ENCODE measurements at regions not wholly inside any gene's neighbourhood (a gene's known extent, or its start where the extent isn't known, plus 50 kb on each side); places are given as distances from the start of the nearest gene placed in this dataset.
"Not testable (repeated sequence)": the region's sequence is repeated elsewhere in the genome, so short reads cannot be mapped to it uniquely, and the experiment has no call there.

GRCh38 chr5:93213111-93213794, 367.8 kb downstream of the NR2F1-AS1 start:
- not testable (repeated sequence) for DNase-seq

DNA sequence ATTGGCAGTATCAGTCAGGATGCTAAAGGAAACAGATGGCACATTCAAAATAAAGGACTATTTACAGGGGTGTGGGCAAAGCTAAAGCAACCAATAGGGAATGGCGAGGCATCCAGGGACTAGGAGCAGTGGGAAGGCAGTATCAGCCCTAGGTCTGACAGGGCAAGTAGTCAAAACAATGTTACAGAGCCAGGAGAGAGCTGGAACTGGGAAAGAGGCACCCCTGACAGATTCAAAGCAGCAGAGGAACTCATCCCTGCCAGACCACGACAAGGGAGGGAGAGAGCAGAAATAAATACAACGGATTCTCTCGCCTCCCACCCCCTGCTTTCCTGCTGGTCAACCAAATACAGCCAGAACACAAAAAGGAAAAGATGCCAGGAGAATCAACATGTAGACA, 371.5 kb downstream of the NR2F1-AS1 start:
- DNase-seq, result no peak

- DNase-seq, result no peak
Measured at GRCh38 chr5:93208141-93208751, 372.8 kb downstream of the NR2F1-AS1 start.

DNA sequence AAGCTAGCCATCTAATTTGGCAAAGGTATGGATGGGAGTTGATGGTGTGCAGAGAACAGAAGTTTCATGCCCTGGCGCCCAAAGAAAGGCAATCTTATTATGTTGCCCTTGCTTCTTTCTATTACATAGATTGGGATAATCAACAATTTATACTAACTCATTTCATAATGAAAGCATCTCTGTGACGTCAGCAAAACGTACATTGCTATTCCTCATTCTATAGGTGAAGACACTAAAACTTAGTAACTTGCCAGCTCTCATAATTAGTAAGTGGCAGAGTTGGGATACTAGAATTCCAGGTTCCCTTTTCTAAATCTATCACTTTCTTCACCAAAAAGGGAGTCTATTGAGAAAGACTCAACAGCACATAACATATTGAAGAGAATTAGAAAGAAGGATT, 374.8 kb downstream of the NR2F1-AS1 start:
- DNase-seq, result no peak

- DNase-seq, result no peak
Measured at GRCh38 chr5:93201061-93201460, 380.0 kb downstream of the NR2F1-AS1 start.

DNA sequence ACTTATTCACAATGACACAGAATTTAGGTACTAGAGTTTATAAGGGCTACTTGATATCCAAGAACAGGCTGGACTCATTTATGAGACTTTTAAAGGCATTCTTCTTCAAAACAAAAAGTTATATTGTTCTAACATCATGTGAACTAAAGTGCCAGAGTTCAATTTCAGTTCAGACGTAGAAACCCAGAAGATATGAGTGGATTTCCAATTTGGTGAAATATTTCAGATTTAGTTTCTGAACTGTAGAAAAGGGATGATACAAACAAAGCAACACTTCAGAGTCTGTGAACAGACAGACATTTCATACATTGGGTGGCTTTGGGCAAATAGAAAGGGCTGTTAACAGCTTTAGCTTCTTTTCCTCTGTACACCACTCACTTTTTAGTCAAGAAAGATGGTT, 384.0 kb downstream of the NR2F1-AS1 start:
- no peak for DNase-seq

DNA sequence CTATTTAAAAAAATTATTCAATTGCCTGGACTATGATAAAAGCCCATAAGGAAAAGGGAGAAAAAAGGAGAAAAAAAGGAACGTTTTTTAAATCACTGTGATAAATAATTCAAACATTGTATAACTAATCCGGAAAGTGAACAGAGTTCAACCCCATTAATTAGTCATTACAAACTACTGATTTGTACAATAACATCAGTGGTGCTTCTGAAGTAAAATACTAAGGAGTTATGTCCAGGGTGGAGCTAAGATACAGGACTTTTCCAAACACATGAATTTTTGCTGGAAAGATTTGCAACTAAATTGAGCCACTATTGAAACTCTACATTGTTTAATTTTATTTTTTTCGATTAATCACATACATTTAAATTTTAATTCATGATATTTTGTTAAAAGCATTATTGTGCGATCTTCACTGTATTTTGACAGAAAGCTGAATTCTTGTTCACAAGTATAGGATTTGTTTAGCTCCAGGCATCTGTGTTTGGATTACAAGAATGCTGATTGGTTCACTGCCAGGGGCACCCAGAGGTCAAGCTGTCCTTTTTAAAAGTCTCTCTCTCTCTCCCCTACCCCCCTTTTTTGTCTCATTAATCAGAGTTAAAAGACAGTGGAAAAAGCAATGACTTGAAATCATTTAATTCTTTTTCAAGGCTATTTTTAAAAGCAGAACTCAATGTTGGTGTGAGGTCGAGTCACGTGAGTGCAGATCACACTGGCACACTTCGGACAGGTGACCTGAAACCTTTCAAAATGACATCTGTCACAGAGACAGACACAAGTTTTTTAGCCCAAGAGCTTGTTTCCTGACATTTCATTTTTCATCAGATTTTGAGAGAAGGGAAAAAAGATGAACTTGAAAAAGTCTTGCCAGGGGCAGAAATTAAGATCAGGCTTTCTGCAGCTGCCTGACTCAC, 387.3 kb downstream of the NR2F1-AS1 start:
- no peak for DNase-seq

- DNase-seq, result no peak
Measured at GRCh38 chr5:93192683-93193082, 388.3 kb downstream of the NR2F1-AS1 start.

GRCh38 chr5:93192087-93192486, 388.9 kb downstream of the NR2F1-AS1 start:
- DNase-seq, result no peak

GRCh38 chr5:93191035-93191817, 389.8 kb downstream of the NR2F1-AS1 start:
- no peak for DNase-seq

GRCh38 chr5:93189707-93190120, 391.3 kb downstream of the NR2F1-AS1 start:
- no peak for DNase-seq

- DNase-seq, result no peak
Measured at GRCh38 chr5:93188876-93189485, 392.0 kb downstream of the NR2F1-AS1 start.

DNA sequence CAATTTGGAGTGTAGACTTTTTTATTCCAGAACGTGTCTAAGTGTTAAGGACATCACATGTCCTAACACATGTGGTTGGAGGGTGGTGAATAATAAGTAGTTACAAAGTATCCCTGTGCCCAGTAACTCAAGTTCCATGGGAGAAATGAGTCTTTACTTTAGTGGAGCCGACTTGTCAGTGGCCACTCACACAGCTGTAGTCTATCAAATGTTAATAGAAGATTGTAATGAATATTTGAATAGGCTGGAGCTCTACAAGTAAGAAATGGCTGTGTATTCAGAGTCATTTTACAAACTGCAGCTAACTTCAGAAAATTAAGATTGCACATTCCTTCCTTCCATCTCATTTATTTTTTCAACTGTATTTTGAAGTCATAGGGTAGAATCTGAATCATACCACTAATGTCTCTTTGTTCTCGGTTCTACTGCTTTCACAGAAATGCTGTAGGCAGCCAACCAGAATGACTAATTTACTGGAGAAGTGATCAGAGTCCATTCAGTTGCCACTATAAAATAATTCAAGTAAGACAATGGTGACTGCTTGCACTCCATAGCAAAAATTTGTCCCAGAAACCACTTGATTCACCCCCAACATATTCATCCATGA, 394.8 kb downstream of the NR2F1-AS1 start:
- DNase-seq, result no peak

- DNase-seq, result no peak
Measured at GRCh38 chr5:93184041-93184440, 397.0 kb downstream of the NR2F1-AS1 start.

- no peak for DNase-seq
Measured at GRCh38 chr5:93179466-93179865, 401.6 kb downstream of the NR2F1-AS1 start.

GRCh38 chr5:93174930-93175329, 406.1 kb downstream of the NR2F1-AS1 start:
- DNase-seq, result no peak

- no peak for DNase-seq
Measured at GRCh38 chr5:93165559-93165958, 415.5 kb downstream of the NR2F1-AS1 start.

GRCh38 chr5:93164690-93165089, 416.3 kb downstream of the NR2F1-AS1 start:
- no peak for DNase-seq

DNA sequence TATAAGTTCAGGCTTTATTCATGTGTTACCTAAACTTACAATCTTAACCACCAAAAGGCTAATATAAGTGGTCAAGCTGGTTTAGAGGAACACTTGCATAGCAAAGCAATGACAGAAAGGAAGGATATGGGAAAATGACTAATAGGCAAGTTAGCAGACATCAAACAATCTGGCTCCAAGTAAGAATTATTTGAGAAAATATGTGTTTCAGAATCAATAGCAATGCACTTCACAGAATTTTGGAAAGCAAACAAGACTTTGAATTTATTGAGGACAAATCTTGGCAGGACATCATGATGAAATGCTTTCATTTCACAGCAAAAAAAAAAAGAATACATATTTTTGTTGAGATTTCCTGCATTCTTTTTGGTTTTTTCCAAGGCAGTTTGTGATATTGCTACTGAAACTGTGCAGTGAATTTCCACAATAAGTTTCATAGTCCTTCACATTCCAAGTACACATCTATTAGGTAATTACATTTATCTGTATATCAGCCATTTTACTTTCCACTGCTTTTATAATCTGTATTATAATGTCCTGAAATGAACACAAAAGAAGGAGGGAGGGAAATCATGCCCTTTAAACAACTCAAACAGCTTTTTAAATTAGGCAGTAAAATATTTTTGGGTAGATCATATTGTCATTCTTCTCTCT, 417.9 kb downstream of the NR2F1-AS1 start:
- DNase-seq, result no peak

DNA sequence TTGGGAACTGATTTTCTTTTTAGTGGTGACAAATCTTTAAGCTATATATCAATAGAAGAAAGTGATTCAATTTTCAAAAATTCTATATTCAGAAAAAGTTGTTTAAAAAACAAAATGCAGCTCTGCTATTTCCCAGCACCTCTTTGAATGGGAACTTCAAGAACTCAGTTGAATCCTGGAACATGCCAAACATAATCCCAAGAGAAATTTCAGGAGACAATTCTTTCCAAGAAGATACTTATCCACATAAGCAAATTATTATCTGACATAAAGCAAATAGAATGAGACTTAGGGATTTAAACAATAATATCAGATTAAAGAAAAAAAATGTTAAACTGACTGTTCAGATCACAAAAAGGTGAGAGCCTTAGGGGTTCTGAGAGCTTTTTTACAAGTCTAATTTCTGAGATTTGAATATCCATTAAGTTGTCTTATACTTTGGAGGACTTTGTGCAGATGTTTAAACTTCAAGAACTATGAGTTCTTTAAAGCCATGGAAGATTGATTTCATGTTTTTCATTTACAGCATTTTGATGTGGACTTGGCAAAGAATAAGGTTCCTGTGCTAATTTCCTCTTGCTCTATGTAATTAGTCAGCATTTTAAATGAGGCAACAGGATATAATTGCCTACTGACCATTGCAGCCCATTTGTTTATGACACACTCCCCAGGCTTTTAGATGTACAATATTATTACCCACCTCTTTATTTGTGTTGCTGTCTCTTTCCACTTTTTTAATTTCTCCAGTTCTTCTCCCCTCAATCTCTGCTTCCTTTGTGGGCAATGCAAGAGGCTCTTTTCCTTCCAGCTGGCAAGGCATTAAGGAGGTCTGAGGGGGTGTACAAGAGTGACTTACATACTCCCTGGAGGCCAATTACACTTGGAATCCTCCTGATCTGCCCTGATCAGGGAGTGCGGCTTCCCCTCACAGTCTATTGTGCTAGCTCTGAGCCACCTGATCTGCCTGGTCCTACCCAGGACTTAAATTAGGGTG, 419.1 kb downstream of the NR2F1-AS1 start:
- no peak for DNase-seq

Data from T1000 (cell line).